HepG2 (cell line): ENCODE measurements at regions not wholly inside any gene's neighbourhood (a gene's known extent, or its start where the extent isn't known, plus 50 kb on each side); places are given as distances from the start of the nearest gene placed in this dataset.

ENCODE experiments used
- ATAC-seq: fragments of 200-7000 bp; cut with Tn5 transposase; 3 replicates; pipeline ENCODE4 v1.9.1; 2020; ENCODE audit warnings: mild to moderate bottlenecking, moderate library complexity
- BruUV-seq: library from RNA; stranded (reverse); fragments of 400-500 nt; replicated peaks from 2 replicates; lab custom pipeline; 2021; lab: Mats Ljungman, UMichigan
- CTCF ChIA-PET: fragments of 300-600 bp; formaldehyde crosslinking; extraction: SDS; loops from one replicate; lab custom pipeline; 2021; ENCODE audit warnings: low total read pairs, inconsistent platforms, low intra/inter-chr PET ratio; lab: Yijun Ruan, JAX
- POLR2A ChIA-PET: fragments of 350-600 bp; sonication (Branson Sonifier 250); formaldehyde crosslinking; loops from one replicate; lab custom pipeline; 2020; ENCODE audit warnings: antibody characterized with exemption, inconsistent platforms; lab: Yijun Ruan, JAX
- DNase-seq: peaks from one replicate; pipeline ENCODE4 v3.0.0-alpha.2; 2015; ENCODE audit warnings: low spot score
- FAIRE-seq: peaks from 3 replicates; lab custom pipeline; 2011; peaks lifted over from hg19 to GRCh38; lab: Jason Lieb, UNC
- H2AFZ ChIP-seq: one replicate; pipeline ENCODE4 v1.6.1; 2011; ENCODE audit warnings: low read length, inconsistent platforms
- H3K27ac ChIP-seq: fragments of 300-600 bp; 3 replicates; pipeline ENCODE4 v1.8.0; 2011; ENCODE audit warnings: mixed run types, mild to moderate bottlenecking, mixed read lengths, low read length, inconsistent platforms; ENCODE audit not compliant: insufficient read depth; ENCODE audit errors: extremely low read length
- H3K27me3 ChIP-seq, 2 experiments: fragments of 200-600 bp in 1 of 2; 2 replicates in 1 of 2; 3 replicates in 1 of 2; pipeline versions ENCODE4 v1.6.0 to v1.8.0; 2011; ENCODE audit warnings: low read length in 2 of 2, mild to moderate bottlenecking in 2 of 2, moderate library complexity in 2 of 2, inconsistent platforms in 1 of 2; ENCODE audit not compliant: insufficient read depth in 2 of 2, control insufficient read depth in 1 of 2
- H3K36me3 ChIP-seq, 2 experiments: fragments of 200-600 bp in 1 of 2; replicated peaks in 1 of 2; 2 replicates in 1 of 2; 3 replicates in 1 of 2; pipeline versions ENCODE4 v1.5.1 to v1.8.0; 2011; ENCODE audit warnings: low read length in 2 of 2, inconsistent platforms in 1 of 2; ENCODE audit not compliant: insufficient read depth in 2 of 2, control insufficient read depth in 1 of 2
- H3K4me1 ChIP-seq: 2 replicates; pipeline ENCODE4 v1.5.1; 2012; ENCODE audit warnings: low read length, inconsistent platforms; ENCODE audit not compliant: insufficient read depth
- H3K4me2 ChIP-seq: 2 replicates; pipeline ENCODE4 v1.6.0; 2011; ENCODE audit warnings: low read depth, low read length, inconsistent platforms
- H3K4me3 ChIP-seq, 3 experiments: fragments of 200-600 bp in 1 of 3; sonication (generic), shearing (Covaris generic) in 1 of 3; replicated peaks in 1 of 3; 2 replicates each; pipeline ENCODE4 v1.5.1; 2011 to 2016; ENCODE audit warnings: low read length in 3 of 3, inconsistent platforms in 2 of 3, low read depth in 2 of 3, mild to moderate bottlenecking in 2 of 3, control low read depth in 1 of 3, mixed read lengths in 1 of 3; ENCODE audit not compliant: insufficient read depth in 1 of 3
- H3K79me2 ChIP-seq: one replicate; pipeline ENCODE4 v1.6.1; 2011; ENCODE audit warnings: low read length, inconsistent platforms; ENCODE audit not compliant: insufficient read depth
- H3K9ac ChIP-seq: 2 replicates; pipeline ENCODE4 v1.6.0; 2011; ENCODE audit warnings: mild to moderate bottlenecking, low read depth, low read length, inconsistent platforms; ENCODE audit not compliant: insufficient read depth
- H3K9me3 ChIP-seq: 2 replicates; pipeline ENCODE4 v1.5.1; 2012; ENCODE audit warnings: mild to moderate bottlenecking, low read length
- H4K20me1 ChIP-seq: 2 replicates; pipeline ENCODE4 v1.6.0; 2011; ENCODE audit warnings: inconsistent platforms, mild to moderate bottlenecking, low read length, moderate library complexity; ENCODE audit not compliant: insufficient read depth
- ATF7 ChIP-seq, 2 experiments: fragments of 450-650 bp in 1 of 2; sonication (generic) in 1 of 2; formaldehyde crosslinking in 1 of 2; IDR thresholded peaks; 2 replicates each; pipeline versions ENCODE4 v1.4.0 to v1.6.1; 2016 to 2020; ENCODE audit warnings: antibody characterized with exemption in 1 of 2, mild to moderate bottlenecking in 1 of 2, missing genetic modification reagents in 1 of 2
- FOXP1 ChIP-seq, 2 experiments: fragments of 450-650 bp in 1 of 2; IDR thresholded peaks; 2 replicates each; pipeline ENCODE4 v1.6.1; 2017 to 2018; ENCODE audit warnings: antibody characterized with exemption in 1 of 2
- HNF4A ChIP-seq: sonication (generic); formaldehyde crosslinking; IDR thresholded peaks from 2 replicates; pipeline ENCODE4 v1.4.0; 2020; ENCODE audit warnings: missing genetic modification reagents
- KLF13 ChIP-seq: sonication (generic); formaldehyde crosslinking; IDR thresholded peaks from 2 replicates; pipeline ENCODE4 v1.4.0; 2020; ENCODE audit warnings: mild to moderate bottlenecking, missing genetic modification reagents
- REXO4 ChIP-seq: sonication (generic); formaldehyde crosslinking; IDR thresholded peaks from 2 replicates; pipeline ENCODE4 v1.8.0; 2022; ENCODE audit warnings: missing genetic modification reagents, mild to moderate bottlenecking, borderline replicate concordance
- SP2 ChIP-seq: sonication (generic); formaldehyde crosslinking; IDR thresholded peaks from 2 replicates; pipeline ENCODE4 v1.5.1; 2020; ENCODE audit warnings: mild to moderate bottlenecking, missing genetic modification reagents
- ZNF335 ChIP-seq: sonication (generic); formaldehyde crosslinking; IDR thresholded peaks from 2 replicates; pipeline ENCODE4 v1.4.0; 2020; ENCODE audit warnings: missing genetic modification reagents
- WGBS: methylation state at CpG from one replicate; pipeline ENCODE4 v1.1.6; 2017; ENCODE audit warnings: low lambda C conversion rate; 5-methylcytosine and 5-hydroxymethylcytosine counted together
- in situ Hi-C: cut with HindIII; loops from 2 replicates; pipeline ENCODE4 v1.10.0; 2017; ENCODE audit warnings: low pct_unique_long_range_greater_than_20kb; ENCODE audit not compliant: extremely low pct_ligation_motif_present
- intact Hi-C: fragments of 100-400 bp; cut with micrococcal nuclease; formaldehyde crosslinking; loops from one replicate; pipeline ENCODE4 v1.10.0; 2022; ENCODE audit not compliant: unreplicated experiment
- TF ChIP-seq, protein P1 (sequence below), 2 experiments: fragments of 450-650 bp in 1 of 2; sonication (generic) in 1 of 2; formaldehyde crosslinking; IDR thresholded peaks; 2 replicates each; pipeline versions ENCODE4 v1.5.0 to v1.8.0; 2020 to 2022; ENCODE audit warnings: mild to moderate bottlenecking in 1 of 2, missing genetic modification reagents in 1 of 2
- TF ChIP-seq, protein P2 (sequence below): sonication (generic); formaldehyde crosslinking; IDR thresholded peaks from 2 replicates; pipeline ENCODE4 v1.4.0; 2020; ENCODE audit warnings: missing genetic modification reagents, borderline replicate concordance
- TF ChIP-seq, protein P3 (sequence below): sonication (generic); formaldehyde crosslinking; IDR thresholded peaks from 2 replicates; pipeline ENCODE4 v1.5.1; 2020; ENCODE audit warnings: mild to moderate bottlenecking, missing genetic modification reagents, moderate library complexity
- TF ChIP-seq, protein P4 (sequence below): sonication (generic); formaldehyde crosslinking; IDR thresholded peaks from 2 replicates; pipeline ENCODE4 v1.8.0; 2022; ENCODE audit warnings: mild to moderate bottlenecking, missing genetic modification reagents
- TF ChIP-seq, protein P5 (sequence below): sonication (generic); formaldehyde crosslinking; IDR thresholded peaks from 2 replicates; pipeline ENCODE4 v1.4.0; 2020; ENCODE audit warnings: missing genetic modification reagents
- TF ChIP-seq, protein P6 (sequence below): sonication (generic); formaldehyde crosslinking; IDR thresholded peaks from 2 replicates; pipeline ENCODE4 v1.5.0; 2020; ENCODE audit warnings: missing genetic modification reagents

DNA sequence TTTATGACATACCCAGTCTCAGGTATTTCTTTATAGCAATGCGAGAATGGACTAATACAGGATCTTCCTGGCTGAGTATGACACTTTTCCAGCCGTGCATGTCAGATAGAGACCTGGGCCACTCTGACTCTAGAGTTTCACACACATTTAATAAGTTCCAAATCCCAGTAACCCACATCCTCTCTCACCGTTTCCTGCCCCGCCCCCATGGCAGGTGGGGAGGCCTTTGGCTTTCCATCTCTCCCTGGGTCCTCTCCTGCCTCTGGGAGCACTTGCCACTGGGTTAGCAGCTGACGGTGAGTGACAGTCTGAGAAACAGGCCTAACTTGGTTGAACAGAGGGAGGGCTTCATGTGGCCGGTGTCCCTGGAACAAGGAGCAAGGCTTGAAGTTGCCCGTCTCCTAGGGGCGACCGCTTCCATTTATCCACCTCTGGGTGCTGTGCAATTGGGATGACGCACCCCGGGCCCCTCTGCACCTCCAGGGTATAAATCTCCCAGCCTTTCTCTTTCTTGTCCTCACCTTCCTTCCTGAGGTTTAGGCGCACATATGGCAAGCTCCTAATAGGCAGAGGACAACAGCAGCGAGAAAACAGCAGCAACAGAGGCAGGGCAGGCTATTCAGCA lies 152.7 kb upstream of the HDAC4 start:
- CTCF ChIA-PET: no interaction called here
- H4K20me1 ChIP-seq: no peaks in the 10 kb centered on the region
- H3K79me2 ChIP-seq: no peaks in the 10 kb centered on the region
- peaks cover 7 to 61% of the 10 kb centered on the region in 2 experiments; a peak in 4 of 5 replicates for H3K27me3 ChIP-seq
- no TSS peak for BruUV-seq
- H3K27ac ChIP-seq: no peak overlapping the region
- H3K36me3 ChIP-seq: no peaks in the 10 kb centered on the region
- H3K9me3 ChIP-seq: no peaks in the 10 kb centered on the region
- no peak for FAIRE-seq
- no peak for DNase-seq
- ATAC-seq: no peak
- in situ Hi-C loops (no loop called here), intact Hi-C loops (no loop called here)
- H3K9ac ChIP-seq: no peak overlapping the region
- POLR2A ChIA-PET: no interaction called here
- H3K4me1 ChIP-seq: no peaks in the 10 kb centered on the region
- no peak overlapping the region for H3K4me2 ChIP-seq
- H2AFZ ChIP-seq: no peak overlapping the region
- WGBS: 49% methylated on average over 12 of the region's 13 CpGs
- H3K4me3 ChIP-seq: no peak overlapping the region
- TF ChIP-seq, protein P1, sequence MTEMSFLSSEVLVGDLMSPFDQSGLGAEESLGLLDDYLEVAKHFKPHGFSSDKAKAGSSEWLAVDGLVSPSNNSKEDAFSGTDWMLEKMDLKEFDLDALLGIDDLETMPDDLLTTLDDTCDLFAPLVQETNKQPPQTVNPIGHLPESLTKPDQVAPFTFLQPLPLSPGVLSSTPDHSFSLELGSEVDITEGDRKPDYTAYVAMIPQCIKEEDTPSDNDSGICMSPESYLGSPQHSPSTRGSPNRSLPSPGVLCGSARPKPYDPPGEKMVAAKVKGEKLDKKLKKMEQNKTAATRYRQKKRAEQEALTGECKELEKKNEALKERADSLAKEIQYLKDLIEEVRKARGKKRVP (CRISPR knock-in tag; IDR thresholded peaks at IDR 0.05): no peak
- TF ChIP-seq ATF7 (IDR thresholded peaks at IDR 0.05): no peak
- no peak for TF ChIP-seq ATF7 (CRISPR knock-in tag; IDR thresholded peaks at IDR 0.05)
- TF ChIP-seq, protein P2, sequence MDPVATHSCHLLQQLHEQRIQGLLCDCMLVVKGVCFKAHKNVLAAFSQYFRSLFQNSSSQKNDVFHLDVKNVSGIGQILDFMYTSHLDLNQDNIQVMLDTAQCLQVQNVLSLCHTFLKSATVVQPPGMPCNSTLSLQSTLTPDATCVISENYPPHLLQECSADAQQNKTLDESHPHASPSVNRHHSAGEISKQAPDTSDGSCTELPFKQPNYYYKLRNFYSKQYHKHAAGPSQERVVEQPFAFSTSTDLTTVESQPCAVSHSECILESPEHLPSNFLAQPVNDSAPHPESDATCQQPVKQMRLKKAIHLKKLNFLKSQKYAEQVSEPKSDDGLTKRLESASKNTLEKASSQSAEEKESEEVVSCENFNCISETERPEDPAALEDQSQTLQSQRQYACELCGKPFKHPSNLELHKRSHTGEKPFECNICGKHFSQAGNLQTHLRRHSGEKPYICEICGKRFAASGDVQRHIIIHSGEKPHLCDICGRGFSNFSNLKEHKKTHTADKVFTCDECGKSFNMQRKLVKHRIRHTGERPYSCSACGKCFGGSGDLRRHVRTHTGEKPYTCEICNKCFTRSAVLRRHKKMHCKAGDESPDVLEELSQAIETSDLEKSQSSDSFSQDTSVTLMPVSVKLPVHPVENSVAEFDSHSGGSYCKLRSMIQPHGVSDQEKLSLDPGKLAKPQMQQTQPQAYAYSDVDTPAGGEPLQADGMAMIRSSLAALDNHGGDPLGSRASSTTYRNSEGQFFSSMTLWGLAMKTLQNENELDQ (CRISPR knock-in tag): no peak
- no peak for TF ChIP-seq SP2 (CRISPR knock-in tag)
- no peak for TF ChIP-seq KLF13 (CRISPR knock-in tag)
- TF ChIP-seq, protein P3, sequence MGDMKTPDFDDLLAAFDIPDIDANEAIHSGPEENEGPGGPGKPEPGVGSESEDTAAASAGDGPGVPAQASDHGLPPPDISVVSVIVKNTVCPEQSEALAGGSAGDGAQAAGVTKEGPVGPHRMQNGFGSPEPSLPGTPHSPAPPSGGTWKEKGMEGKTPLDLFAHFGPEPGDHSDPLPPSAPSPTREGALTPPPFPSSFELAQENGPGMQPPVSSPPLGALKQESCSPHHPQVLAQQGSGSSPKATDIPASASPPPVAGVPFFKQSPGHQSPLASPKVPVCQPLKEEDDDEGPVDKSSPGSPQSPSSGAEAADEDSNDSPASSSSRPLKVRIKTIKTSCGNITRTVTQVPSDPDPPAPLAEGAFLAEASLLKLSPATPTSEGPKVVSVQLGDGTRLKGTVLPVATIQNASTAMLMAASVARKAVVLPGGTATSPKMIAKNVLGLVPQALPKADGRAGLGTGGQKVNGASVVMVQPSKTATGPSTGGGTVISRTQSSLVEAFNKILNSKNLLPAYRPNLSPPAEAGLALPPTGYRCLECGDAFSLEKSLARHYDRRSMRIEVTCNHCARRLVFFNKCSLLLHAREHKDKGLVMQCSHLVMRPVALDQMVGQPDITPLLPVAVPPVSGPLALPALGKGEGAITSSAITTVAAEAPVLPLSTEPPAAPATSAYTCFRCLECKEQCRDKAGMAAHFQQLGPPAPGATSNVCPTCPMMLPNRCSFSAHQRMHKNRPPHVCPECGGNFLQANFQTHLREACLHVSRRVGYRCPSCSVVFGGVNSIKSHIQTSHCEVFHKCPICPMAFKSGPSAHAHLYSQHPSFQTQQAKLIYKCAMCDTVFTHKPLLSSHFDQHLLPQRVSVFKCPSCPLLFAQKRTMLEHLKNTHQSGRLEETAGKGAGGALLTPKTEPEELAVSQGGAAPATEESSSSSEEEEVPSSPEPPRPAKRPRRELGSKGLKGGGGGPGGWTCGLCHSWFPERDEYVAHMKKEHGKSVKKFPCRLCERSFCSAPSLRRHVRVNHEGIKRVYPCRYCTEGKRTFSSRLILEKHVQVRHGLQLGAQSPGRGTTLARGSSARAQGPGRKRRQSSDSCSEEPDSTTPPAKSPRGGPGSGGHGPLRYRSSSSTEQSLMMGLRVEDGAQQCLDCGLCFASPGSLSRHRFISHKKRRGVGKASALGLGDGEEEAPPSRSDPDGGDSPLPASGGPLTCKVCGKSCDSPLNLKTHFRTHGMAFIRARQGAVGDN (CRISPR knock-in tag): no peak
- TF ChIP-seq REXO4 (CRISPR knock-in tag): no peak
- TF ChIP-seq HNF4A (CRISPR knock-in tag): no peak
- no peak for TF ChIP-seq ZNF335
- TF ChIP-seq, protein P4, sequence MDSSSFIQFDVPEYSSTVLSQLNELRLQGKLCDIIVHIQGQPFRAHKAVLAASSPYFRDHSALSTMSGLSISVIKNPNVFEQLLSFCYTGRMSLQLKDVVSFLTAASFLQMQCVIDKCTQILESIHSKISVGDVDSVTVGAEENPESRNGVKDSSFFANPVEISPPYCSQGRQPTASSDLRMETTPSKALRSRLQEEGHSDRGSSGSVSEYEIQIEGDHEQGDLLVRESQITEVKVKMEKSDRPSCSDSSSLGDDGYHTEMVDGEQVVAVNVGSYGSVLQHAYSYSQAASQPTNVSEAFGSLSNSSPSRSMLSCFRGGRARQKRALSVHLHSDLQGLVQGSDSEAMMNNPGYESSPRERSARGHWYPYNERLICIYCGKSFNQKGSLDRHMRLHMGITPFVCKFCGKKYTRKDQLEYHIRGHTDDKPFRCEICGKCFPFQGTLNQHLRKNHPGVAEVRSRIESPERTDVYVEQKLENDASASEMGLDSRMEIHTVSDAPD (CRISPR knock-in tag): no peak
- TF ChIP-seq, protein P5, sequence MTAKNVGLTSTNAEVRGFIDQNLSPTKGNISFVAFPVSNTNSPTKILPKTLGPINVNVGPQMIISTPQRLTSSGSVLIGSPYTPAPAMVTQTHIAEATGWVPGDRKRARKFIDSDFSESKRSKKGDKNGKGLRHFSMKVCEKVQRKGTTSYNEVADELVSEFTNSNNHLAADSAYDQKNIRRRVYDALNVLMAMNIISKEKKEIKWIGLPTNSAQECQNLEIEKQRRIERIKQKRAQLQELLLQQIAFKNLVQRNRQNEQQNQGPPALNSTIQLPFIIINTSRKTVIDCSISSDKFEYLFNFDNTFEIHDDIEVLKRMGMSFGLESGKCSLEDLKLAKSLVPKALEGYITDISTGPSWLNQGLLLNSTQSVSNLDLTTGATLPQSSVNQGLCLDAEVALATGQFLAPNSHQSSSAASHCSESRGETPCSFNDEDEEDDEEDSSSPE (CRISPR knock-in tag): no peak
- no peak for TF ChIP-seq FOXP1 (IDR thresholded peaks at IDR 0.05)
- no peak for TF ChIP-seq FOXP1 (CRISPR knock-in tag; IDR thresholded peaks at IDR 0.05)
- TF ChIP-seq, protein P6, sequence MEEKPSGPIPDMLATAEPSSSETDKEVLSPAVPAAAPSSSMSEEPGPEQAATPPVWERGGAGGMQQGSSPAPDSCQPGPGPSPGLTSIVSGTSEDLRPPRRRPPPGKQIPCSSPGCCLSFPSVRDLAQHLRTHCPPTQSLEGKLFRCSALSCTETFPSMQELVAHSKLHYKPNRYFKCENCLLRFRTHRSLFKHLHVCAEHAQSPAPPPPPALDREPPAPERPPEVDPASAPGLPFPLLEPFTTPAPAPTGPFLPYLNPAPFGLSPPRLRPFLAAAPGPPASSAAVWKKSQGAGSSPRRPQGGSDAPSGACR (CRISPR knock-in tag): no peak
